HG03571 (cell line): ENCODE measurements at regions not wholly inside any gene's neighbourhood (a gene's known extent, or its start where the extent isn't known, plus 50 kb on each side); places are given as distances from the start of the nearest gene placed in this dataset.

Experiments used
- ATAC-seq: cut with Tn5 transposase; IDR thresholded peaks from one replicate; pipeline ENCODE4 v1.9.1; 2021; ENCODE audit not compliant: unreplicated experiment

DNA sequence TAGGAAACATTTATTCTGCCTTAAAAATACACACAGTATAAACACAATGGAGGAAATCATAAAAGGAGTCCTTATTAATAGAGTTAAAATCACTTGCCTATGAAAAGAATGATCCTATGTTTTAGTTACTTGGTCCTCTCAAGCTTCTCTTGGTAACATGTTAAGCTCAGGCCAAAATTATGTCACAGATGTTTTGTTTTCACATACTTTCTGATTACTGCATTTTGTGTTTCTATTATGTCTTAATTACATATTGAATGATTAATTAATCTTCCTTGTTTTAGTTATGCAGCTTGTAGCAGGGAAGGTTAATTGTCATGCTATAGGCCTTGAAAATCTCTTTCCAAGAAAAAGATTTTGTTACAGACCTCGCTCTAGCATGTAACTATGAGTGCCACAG, 406.0 kb downstream of the PLA2G4A start:
- ATAC-seq: no peak

DNA sequence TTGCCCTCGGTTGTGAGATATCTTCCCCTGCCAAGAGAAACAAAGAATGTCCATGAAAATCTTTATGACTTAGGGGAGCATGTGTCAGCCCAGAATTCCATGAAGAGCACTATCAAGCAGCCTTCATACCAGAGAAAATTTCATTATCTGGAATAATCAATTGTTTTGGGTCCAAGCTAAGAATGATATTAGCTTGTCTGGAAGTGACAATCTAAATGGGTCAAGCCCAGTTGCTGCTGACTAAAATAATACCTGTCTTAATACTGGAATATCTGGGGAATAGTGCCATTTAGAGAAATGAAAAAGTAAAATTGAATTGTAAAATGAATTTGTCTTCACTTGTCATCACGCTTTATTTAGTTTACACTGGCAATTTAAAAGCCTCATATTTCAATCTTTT, 407.4 kb downstream of the PLA2G4A start:
- ATAC-seq: no peak

- ATAC-seq: no peak
Observed at GRCh38 chr1:187236676-187237075, 407.9 kb downstream of the PLA2G4A start.

DNA sequence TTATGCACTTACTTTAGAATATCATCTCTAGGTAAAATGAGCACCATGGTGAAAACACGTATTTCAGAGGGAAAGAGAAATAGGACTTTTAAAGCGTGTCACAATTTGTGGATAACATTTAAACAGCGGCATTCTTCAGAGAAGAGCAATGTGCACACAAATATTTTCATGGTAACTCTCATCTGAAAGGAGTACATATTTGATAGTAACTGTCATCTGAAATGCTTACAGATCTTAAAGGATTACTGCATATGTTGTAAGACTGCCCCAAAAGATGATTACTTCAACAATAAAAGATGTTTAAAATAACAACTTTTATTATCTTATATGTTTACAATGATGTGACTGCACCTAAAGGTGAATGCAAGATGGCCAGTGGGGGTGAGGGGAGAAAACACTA, 408.8 kb downstream of the PLA2G4A start:
- no peak for ATAC-seq

GRCh38 chr1:187241971-187242370, 413.2 kb downstream of the PLA2G4A start:
- no peak for ATAC-seq

DNA sequence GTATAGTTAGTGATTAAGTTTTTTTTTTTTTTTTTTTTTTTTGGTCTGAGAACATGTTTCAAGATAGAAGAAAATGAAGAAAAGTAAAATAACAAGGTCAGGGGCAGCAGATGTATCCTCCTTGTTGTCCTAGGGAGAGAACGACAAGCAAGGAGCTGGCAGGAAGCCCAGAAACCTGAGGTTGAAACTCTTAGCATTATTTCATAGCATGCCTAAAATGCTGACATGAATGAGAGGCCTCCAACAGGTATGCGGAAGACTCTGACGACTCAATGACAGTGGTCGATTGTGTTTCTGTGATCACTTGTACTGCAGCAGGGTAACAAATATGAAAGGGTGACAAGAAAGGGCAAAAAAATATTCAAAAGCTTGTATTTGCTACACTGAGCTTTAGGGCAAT, 415.9 kb downstream of the PLA2G4A start:
- ATAC-seq: no peak

- no peak for ATAC-seq
Observed at GRCh38 chr1:187245201-187245600, 416.5 kb downstream of the PLA2G4A start.

DNA sequence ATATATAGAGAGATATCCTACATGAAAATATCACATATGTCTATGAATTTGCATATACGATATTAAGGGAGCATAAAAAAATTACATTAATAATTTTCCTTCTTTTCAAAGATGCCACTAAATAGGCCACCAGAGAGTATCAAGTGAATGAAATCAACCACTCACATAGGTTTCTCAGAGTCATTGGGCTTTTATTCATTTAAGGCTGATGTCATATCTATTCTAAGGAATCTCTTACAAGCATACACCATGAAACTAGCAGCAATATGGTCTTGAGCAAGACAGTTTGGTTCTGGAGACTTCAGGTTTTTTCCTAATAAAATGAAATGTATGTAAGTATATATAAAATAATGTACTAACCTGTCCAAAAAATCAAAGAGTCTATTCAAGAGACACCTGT, 420.4 kb downstream of the PLA2G4A start:
- ATAC-seq: no peak

DNA sequence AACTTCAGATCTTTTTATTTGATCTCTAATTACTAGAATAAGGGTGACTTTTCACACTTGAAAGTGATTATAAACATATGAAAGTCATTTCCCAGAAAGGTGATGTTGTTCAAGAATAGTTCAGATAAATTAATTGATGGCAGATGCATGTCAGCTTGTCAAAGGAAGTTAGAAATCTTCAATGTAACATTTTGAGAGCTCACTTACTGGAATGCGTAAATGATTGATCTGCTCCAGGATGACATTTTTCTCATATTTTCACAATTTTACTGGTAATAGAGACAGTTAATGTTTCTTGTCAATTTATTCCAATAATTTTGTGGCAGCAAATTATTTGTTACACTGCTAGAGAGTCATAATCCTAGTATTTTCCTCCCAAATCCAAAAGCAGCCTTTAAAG, 424.2 kb downstream of the PLA2G4A start:
- no peak for ATAC-seq

DNA sequence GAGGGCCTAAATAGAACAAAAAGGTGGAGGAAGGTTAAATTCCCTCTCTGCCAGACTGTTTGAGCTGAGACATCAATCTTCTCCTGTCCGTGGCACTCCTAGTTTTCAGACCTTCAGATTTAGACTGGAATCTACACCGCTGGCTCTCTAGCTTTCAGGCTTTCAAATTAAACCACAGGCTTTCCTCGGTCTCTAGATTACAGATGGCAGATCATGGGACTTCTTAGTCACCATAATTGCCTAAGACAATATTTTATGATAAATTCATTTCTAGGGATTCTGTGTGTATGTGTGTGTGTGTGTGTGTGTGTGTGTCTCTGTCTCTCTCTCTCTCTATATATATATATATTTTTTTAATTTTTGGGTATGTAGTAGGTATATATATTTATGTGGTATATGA, 428.7 kb downstream of the PLA2G4A start:
- ATAC-seq: no peak

- no peak for ATAC-seq
Observed at GRCh38 chr1:187261637-187262036, 432.9 kb downstream of the PLA2G4A start.

GRCh38 chr1:187262731-187263130, 434.0 kb downstream of the PLA2G4A start:
- ATAC-seq: no peak

DNA sequence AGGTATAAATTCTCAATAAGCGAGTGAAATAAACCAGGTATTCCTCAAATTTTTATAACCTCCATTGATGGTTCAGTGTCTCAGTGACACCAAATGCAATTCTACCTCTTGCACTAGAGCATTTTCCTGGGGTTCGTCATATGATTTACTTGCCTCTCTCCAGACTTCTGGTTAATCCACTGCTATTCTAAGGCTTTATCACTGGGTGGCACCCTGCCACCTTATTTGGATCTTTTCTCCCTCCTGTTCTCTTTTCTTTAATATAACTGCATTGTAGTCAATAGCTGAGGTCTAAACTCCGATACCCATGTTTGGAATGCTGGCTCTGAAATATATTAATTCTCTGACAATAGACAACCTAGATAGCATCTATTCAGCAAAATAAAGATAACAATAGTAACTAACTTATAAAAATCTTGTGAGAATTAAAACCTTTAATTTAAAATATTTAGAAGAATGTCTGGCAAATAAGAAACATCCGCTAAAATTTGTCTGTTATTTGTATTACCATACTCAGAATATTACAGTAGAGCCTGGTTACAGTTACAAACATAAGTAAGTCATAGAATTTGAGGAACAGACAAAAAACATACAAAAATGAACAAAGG, 436.4 kb downstream of the PLA2G4A start:
- no peak for ATAC-seq

GRCh38 chr1:187266051-187266450, 437.3 kb downstream of the PLA2G4A start:
- no peak for ATAC-seq

- ATAC-seq: no peak
Observed at GRCh38 chr1:187267827-187268226, 439.1 kb downstream of the PLA2G4A start.

- ATAC-seq: no peak
Observed at GRCh38 chr1:187270256-187270655, 441.5 kb downstream of the PLA2G4A start.

DNA sequence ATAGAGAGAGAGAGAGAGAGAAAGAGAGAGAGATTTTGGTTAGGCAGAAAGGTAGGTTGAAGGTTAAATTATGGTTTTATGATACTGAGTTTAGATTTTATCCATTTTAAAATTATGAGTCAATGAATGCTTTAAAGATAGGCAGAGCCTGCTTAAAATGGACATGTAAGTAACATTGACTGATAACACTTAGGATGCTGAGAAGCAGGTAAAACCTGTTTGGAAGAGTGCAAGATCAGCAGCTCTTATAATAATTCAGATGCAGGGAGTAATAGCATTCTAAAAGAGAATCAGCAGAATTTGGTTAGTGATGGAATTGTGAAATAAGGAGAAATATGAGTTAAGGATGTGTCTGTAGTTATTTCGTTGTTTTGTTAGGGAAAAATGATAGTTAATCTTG, 446.6 kb downstream of the PLA2G4A start:
- ATAC-seq: no peak

- no peak for ATAC-seq
Observed at GRCh38 chr1:187275985-187276575, 447.3 kb downstream of the PLA2G4A start.

DNA sequence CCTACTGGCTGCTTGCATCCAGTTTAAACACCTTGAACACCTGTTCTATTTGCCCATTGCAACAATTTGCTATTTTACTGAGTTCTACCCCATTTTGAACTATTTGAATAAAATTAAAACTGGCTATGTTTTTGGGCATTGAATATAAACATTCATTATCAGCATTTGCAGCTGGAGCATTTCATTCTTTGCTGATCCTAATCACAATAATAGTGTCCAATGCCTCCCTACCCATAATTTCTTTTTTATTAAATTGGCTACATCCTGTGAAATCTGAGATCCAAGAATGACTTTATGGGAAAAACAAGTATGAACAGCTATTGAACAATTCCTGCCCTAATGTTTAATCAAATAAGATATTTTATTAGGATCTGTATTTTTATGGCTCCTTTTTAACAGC, 447.9 kb downstream of the PLA2G4A start:
- ATAC-seq: no peak

GRCh38 chr1:187280031-187280430, 451.3 kb downstream of the PLA2G4A start:
- ATAC-seq: no peak

GRCh38 chr1:187281085-187281484, 452.3 kb downstream of the PLA2G4A start:
- no peak for ATAC-seq

DNA sequence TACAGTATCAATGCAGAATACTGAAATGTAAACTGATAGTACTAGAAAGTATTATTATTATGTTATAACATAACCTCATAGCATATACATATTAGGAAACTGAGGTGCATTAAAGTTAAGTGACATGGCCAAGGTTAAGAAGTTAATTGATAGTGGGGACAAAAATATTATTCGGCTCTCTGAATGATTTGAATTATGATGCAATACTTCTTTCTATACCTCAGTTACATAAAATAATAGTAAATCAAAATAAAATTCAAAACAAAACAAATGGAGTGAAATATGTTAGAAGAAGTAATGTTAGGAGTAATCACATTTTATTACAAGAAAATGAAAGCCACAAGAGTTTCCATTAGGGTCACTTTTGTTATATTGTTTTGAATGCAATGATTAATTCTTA, 455.2 kb downstream of the PLA2G4A start:
- ATAC-seq: no peak
